ENCODE measurements at regions not wholly inside any gene's neighbourhood (a gene's known extent, or its start where the extent isn't known, plus 50 kb on each side); places are given as distances from the start of the nearest gene placed in this dataset.

DNA sequence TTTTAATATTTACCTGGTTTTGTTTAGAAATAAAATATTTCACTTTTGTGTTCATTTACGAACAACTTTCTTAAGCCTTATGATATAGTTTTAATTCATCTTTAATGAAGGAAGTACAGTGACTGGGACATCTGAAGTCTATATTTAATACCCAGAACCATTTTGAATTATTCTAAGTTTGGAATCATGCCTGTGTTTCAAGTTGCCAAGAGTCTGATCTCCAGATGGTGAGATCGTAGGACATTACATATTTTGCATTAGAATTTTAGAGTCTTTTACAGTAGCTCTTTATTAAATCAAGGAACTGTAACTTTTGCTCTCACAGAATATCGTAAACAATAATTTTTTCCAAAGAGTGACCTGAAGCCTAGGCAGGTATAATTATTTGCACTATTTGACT lies 420.7 kb downstream of the SI start:
- Mint-ChIP-seq H3K9me3 (ENCODE audit: insufficient read depth) (peaks cover 7% of the 10 kb centered on the region), H3K4me1 (ENCODE audit: low read depth) (no peaks in the 10 kb centered on the region)

DNA sequence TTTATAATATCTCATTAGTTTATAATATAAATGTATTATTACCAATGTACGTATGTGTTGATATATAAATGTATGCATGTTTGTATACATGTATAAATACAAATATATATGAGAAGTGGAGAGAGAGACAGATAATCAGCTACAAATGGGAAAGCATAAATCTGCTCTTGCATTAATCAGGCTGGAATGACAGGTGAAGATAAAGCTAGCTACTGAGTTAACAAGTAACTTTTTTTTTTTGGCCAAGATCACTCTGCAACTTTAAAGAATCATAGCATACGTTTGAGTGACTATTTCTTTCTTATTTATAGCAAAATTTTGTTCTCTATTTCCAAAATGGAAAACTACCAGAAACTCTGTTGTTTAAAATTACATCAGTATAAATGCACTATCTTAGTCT lies 422.8 kb downstream of the SI start:
- DNase-seq (no peak), ATAC-seq (no peak)
- H3K4me3 Mint-ChIP-seq: no peak overlapping the region
- peaks cover 14% of the 10 kb centered on the region for H3K9me3 Mint-ChIP-seq (ENCODE audit: insufficient read depth)
- CTCF ChIA-PET: no interaction called here
- H3K27ac Mint-ChIP-seq: no peak overlapping the region
- H3K27me3 Mint-ChIP-seq (ENCODE audit: low read depth): no peaks in the 10 kb centered on the region
- H3K36me3 Mint-ChIP-seq (ENCODE audit: low read depth): no peaks in the 10 kb centered on the region
- H3K4me1 Mint-ChIP-seq (ENCODE audit: low read depth): no peaks in the 10 kb centered on the region
- POLR2A ChIA-PET: no interaction called here

More for the DNA sequence above, 420.7 kb downstream of the SI start:
- H3K36me3 Mint-ChIP-seq (ENCODE audit: low read depth): no peaks in the 10 kb centered on the region
- ChIA-PET POLR2A (no interaction called here), CTCF (no interaction called here)
- no peak overlapping the region for H3K4me3 Mint-ChIP-seq
- no peaks in the 10 kb centered on the region for H3K27me3 Mint-ChIP-seq (ENCODE audit: low read depth)
- H3K27ac Mint-ChIP-seq: no peak overlapping the region
- no peak for DNase-seq
- no peak for ATAC-seq

DNA sequence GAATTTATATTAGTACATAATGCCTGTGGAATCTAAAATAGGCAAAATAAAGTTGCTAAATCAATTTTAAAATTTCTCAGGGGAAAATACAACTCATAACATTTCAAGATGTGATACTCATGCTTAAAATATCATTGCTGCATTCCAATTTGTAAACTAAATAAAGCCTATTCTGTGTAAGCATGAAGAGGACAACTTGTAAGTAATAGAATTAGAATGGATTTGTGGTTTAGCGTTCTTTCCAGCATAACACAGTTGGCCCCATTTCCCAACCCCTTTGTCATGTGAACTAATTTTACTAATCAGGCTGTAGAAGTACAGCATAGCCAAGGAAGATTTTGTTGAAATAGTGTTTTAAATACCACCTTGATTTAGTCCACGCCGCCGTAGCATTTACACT lies 437.2 kb downstream of the SI start:
- CTCF ChIA-PET: no interaction called here
- Mint-ChIP-seq H3K4me3 (no peak overlapping the region), H3K36me3 (ENCODE audit: low read depth) (no peaks in the 10 kb centered on the region), H3K4me1 (ENCODE audit: low read depth) (no peaks in the 10 kb centered on the region), H3K9me3 (ENCODE audit: insufficient read depth) (no peaks in the 10 kb centered on the region), H3K27me3 (ENCODE audit: low read depth) (no peaks in the 10 kb centered on the region), H3K27ac (no peak overlapping the region)
- POLR2A ChIA-PET: no interaction called here
- ATAC-seq: no peak
- no peak for DNase-seq

DNA sequence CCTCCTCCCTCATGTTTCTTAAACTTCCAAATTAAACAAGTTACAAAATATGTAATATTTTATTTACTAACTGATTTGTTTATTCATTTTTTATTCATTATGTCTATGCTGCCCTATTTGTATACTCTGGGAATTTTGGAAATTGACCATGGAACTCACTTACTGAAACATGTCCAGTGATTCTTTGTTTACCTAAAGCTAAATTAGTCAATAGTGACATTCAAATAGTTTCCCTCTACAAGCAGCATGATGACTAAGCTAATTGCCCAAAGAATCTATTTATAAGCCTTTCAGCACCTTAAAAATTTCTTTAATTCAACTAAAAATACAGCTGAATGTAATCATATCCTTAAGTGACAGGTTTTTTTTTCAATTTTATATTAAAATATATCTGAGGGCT lies 437.7 kb downstream of the SI start:
- ATAC-seq: no peak
- CTCF ChIA-PET: no interaction called here
- Mint-ChIP-seq H3K4me1 (ENCODE audit: low read depth) (no peaks in the 10 kb centered on the region), H3K27me3 (ENCODE audit: low read depth) (no peaks in the 10 kb centered on the region), H3K36me3 (ENCODE audit: low read depth) (no peaks in the 10 kb centered on the region), H3K4me3 (no peak overlapping the region), H3K9me3 (ENCODE audit: insufficient read depth) (no peaks in the 10 kb centered on the region), H3K27ac (no peak overlapping the region)
- DNase-seq: no peak
- POLR2A ChIA-PET: no interaction called here

DNA sequence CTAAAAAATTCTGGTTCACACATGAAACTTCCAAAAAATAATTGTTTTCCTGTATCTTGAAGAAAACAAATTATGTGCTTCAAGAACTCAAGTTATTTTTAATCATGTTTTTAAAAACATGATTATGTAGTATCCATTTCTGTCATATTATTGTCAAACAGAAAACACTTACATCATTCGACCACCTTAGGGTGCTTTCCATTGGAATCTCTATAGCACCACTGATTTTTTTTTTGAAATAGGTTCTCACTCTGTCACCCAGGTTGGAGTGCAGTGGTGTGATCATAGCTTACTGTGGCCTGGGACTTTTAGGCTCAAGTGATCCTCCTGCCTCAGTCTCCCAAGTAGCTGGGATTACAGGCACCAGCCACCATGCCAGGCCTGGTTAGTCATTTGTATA lies 457.3 kb downstream of the SI start:
- ATAC-seq (no peak), DNase-seq (no peak)
- Mint-ChIP-seq H3K9me3 (ENCODE audit: insufficient read depth) (peaks cover 5% of the 10 kb centered on the region), H3K27ac (no peak overlapping the region), H3K4me1 (ENCODE audit: low read depth) (no peaks in the 10 kb centered on the region), H3K27me3 (ENCODE audit: low read depth) (no peaks in the 10 kb centered on the region), H3K4me3 (no peak overlapping the region), H3K36me3 (ENCODE audit: low read depth) (no peaks in the 10 kb centered on the region)
- CTCF ChIA-PET: no interaction called here
- POLR2A ChIA-PET: no interaction called here

DNA sequence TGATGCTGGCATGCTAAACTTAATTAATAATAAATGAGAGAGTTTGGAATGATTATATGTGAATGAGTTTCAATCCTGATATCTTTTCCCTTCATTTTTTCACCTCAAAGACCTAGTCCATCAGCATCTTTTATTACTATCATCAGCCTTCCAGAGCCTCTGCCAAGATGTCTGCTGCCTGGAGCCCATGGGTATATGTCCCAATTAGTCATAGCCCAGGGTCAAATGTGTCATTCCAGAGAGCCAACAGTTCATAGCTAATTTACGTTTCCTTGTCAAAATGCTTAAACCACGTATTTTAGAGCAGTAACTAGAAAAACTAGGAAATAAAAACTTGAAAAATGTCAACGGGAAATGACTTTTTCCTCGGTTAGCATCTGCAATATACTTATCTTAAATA lies 457.9 kb downstream of the SI start:
- H3K36me3 Mint-ChIP-seq (ENCODE audit: low read depth): no peaks in the 10 kb centered on the region
- H3K9me3 Mint-ChIP-seq (ENCODE audit: insufficient read depth): peaks cover 5% of the 10 kb centered on the region
- ChIA-PET POLR2A (no interaction called here), CTCF (no interaction called here)
- H3K27me3 Mint-ChIP-seq (ENCODE audit: low read depth): no peaks in the 10 kb centered on the region
- no peak for ATAC-seq
- DNase-seq: no peak
- H3K4me3 Mint-ChIP-seq: no peak overlapping the region
- H3K4me1 Mint-ChIP-seq (ENCODE audit: low read depth): no peaks in the 10 kb centered on the region
- H3K27ac Mint-ChIP-seq: no peak overlapping the region

DNA sequence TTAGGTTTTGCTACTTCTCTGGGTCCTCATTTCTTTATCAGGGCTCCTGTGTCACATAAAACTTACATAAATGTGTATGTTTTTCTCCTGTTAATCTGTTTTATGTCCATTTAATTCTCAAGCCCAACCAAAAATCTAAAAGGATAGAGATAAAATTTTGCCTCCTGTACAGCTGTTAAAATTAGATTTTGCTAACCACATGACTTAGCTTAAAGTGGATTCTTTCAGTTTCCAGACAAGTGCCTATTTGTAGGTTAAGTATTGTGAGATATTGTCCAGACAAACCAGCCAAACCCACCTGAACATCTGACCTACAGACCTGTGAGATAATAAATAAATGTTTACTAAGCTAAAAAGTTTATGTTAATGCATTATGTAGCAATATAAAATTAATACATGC lies 465.5 kb downstream of the SI start:
- Mint-ChIP-seq H3K4me1 (ENCODE audit: low read depth) (no peaks in the 10 kb centered on the region), H3K27ac (no peak overlapping the region), H3K4me3 (no peak overlapping the region), H3K9me3 (ENCODE audit: insufficient read depth) (peaks cover 12% of the 10 kb centered on the region), H3K36me3 (ENCODE audit: low read depth) (no peaks in the 10 kb centered on the region), H3K27me3 (ENCODE audit: low read depth) (no peaks in the 10 kb centered on the region)
- ATAC-seq: no peak
- CTCF ChIA-PET: no interaction called here
- no peak for DNase-seq
- POLR2A ChIA-PET: no interaction called here

DNA sequence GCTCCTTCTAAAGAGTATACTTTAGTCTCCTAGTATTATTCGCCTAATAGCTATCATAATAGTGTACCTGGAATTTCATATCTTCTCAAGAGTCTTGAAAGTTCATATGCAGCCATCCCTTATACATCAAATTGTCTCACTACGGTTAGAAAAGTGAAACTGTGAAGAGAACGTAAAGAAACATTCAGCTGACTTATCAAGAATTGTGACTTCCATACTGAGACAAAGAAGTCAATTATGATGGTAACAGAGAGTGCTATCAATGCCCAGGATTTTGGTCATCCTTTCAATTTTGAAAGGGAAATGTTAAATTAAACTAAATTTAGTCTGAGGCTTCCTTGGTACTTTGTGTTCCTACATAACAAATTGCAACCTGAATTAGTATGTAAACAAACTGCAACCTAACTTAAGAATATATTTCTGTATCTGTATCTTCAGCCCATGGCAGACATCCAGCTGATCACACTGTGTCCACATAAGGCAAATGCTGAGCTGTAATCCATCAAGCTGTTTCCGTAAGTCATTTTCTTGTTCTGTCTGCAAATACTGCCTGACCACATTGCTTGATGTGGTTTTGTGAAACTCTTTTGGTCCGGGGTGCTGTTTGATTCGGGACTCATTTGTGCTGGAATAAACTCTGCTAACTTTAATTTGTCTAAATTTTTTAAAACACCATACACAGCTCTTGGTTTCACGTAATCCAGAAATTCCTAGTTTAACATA lies 469.6 kb downstream of the SI start:
- Mint-ChIP-seq H3K27ac (no peak overlapping the region), H3K4me3 (no peak overlapping the region), H3K9me3 (ENCODE audit: insufficient read depth) (peaks cover 16% of the 10 kb centered on the region), H3K36me3 (ENCODE audit: low read depth) (no peaks in the 10 kb centered on the region), H3K4me1 (ENCODE audit: low read depth) (no peaks in the 10 kb centered on the region), H3K27me3 (ENCODE audit: low read depth) (no peaks in the 10 kb centered on the region)
- ATAC-seq (no peak), DNase-seq (no peak)
- CTCF ChIA-PET: no interaction called here
- POLR2A ChIA-PET: no interaction called here

DNA sequence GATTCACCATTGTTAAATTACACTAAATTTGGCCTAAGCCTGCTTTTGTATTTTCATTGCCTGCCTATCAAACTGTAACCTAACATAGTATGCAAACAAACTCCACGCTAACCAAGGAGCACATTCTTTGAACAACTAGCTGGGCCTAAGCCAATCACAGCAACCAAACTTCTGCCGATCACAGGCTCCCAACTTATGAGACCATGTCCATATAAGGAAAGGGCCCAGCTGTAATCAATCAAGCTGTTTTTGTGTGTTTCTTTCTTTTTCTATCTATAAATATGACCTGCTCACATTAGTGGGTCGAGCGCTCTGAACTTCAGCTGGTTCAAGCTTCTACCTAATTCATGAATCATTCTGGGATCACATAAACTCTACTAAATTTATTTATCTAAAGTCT lies 473.6 kb downstream of the SI start:
- POLR2A ChIA-PET: no interaction called here
- ATAC-seq (no peak), DNase-seq (no peak)
- CTCF ChIA-PET: no interaction called here
- no peaks in the 10 kb centered on the region for H3K27me3 Mint-ChIP-seq (ENCODE audit: low read depth)
- H3K27ac Mint-ChIP-seq: no peak overlapping the region
- H3K36me3 Mint-ChIP-seq (ENCODE audit: low read depth): no peaks in the 10 kb centered on the region
- H3K4me1 Mint-ChIP-seq (ENCODE audit: low read depth): no peaks in the 10 kb centered on the region
- peaks cover 19% of the 10 kb centered on the region for H3K9me3 Mint-ChIP-seq (ENCODE audit: insufficient read depth)
- H3K4me3 Mint-ChIP-seq: no peak overlapping the region

DNA sequence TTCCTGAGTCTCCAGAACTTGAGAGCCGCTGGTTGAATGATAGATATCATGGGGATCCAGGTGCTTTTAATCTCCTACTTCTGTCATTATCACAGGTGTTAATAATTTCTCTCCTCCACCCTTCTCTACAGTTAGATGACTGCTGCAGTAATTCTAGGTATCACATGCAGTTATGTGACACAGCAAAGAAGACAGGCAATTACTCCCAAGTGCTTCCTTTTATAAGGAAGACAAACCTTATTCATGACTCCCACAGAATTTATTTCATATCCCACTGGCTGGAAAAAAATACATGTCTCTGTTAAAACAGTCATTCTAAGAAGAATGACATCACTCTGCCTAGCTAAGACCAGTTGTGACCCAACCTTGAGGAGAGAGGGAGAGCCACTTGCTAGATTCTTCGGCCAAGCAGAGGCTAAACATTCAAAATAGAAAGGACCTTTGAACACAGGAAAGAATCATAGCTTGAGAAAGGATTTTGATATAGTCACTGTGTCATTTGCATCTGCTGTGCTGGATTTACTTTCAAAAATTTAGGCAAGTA lies 500.6 kb downstream of the SI start:
- H3K36me3 Mint-ChIP-seq (ENCODE audit: low read depth): no peaks in the 10 kb centered on the region
- peaks cover 10% of the 10 kb centered on the region for H3K9me3 Mint-ChIP-seq (ENCODE audit: insufficient read depth)
- ATAC-seq (no peak), DNase-seq (no peak)
- no peak overlapping the region for H3K4me3 Mint-ChIP-seq
- H3K27me3 Mint-ChIP-seq (ENCODE audit: low read depth): no peaks in the 10 kb centered on the region
- no peak overlapping the region for H3K27ac Mint-ChIP-seq
- POLR2A ChIA-PET: no interaction called here
- CTCF ChIA-PET: no interaction called here
- no peaks in the 10 kb centered on the region for H3K4me1 Mint-ChIP-seq (ENCODE audit: low read depth)

DNA sequence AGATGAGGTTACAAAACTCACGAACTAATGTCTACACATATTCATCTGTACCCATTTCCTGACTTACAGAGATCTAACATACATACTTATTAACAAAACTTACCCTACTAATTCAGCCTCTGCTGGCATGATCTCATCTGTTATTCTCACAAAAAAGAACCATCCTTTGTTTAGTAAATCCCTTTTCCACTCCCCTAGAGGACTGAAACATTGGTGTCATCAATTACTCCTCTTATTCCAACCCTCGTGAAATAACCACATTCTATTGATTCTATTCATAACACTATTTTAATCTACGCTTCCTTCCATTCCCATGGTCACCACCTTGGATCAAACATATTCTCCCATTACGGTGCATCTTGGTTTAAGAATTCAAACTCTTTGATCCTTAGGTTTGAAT lies 505.9 kb downstream of the SI start:
- ATAC-seq: no peak
- ChIA-PET CTCF (no interaction called here), POLR2A (no interaction called here)
- Mint-ChIP-seq H3K27me3 (ENCODE audit: low read depth) (no peaks in the 10 kb centered on the region), H3K4me3 (no peak overlapping the region), H3K9me3 (ENCODE audit: insufficient read depth) (peaks cover 18% of the 10 kb centered on the region), H3K27ac (no peak overlapping the region), H3K4me1 (ENCODE audit: low read depth) (no peaks in the 10 kb centered on the region), H3K36me3 (ENCODE audit: low read depth) (no peaks in the 10 kb centered on the region)
- DNase-seq: no peak

DNA sequence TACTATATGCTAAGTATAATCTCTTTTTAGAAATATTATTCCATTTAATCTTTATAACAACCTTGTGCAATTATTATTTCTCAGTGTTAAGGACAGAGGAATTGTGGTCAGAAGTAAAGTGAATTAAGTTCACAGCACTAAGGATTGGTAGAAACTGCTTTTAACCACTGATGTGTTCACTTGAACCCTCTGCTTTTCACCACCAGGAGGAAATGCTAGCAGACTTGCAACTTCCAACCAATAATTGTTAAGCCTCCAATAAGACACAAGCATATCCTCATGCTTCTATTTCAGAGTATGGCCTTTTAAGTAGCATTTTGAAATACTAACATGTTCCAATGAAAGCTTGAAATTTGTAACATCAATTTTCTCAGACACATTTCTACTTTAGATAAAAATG lies 527.4 kb downstream of the SI start:
- no peak for ATAC-seq
- CTCF ChIA-PET: no interaction called here
- no peaks in the 10 kb centered on the region for H3K4me1 Mint-ChIP-seq (ENCODE audit: low read depth)
- DNase-seq: no peak
- H3K36me3 Mint-ChIP-seq (ENCODE audit: low read depth): no peaks in the 10 kb centered on the region
- no peaks in the 10 kb centered on the region for H3K27me3 Mint-ChIP-seq (ENCODE audit: low read depth)
- POLR2A ChIA-PET: no interaction called here
- peaks cover 10% of the 10 kb centered on the region for H3K9me3 Mint-ChIP-seq (ENCODE audit: insufficient read depth)
- no peak overlapping the region for H3K4me3 Mint-ChIP-seq
- H3K27ac Mint-ChIP-seq: no peak overlapping the region

DNA sequence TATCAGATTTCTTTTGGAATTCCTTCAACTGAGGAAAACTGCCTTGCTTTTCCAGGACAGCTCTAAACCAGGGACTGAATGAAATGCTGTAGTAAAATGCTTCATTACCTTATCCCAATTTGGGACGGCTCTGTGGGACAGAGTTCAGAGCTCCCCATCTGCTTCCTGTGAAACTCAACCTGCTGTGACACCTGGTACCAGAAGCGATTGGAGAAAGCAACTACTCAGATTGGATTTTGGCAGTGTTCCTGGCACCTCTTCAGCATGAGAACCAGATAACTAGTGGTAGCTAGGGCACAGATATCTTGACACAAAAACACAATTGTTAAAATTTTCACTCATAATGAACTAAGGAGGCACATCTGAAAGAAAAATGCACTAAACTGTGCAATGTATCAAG lies 539.1 kb downstream of the SI start:
- Mint-ChIP-seq H3K36me3 (ENCODE audit: low read depth) (no peaks in the 10 kb centered on the region), H3K4me3 (no peak overlapping the region), H3K27ac (no peak overlapping the region), H3K9me3 (ENCODE audit: insufficient read depth) (no peaks in the 10 kb centered on the region), H3K27me3 (ENCODE audit: low read depth) (no peaks in the 10 kb centered on the region), H3K4me1 (ENCODE audit: low read depth) (no peaks in the 10 kb centered on the region)
- POLR2A ChIA-PET: no interaction called here
- ATAC-seq: no peak
- no peak for DNase-seq
- CTCF ChIA-PET: no interaction called here

Data from activated CD8-positive, alpha-beta T cell treated with anti-CD3 and anti-CD28 coated beads, Interleukin-2, amount 10 ng/mL, durations not matched to agents 7 days and 5 days (primary cell).